Neutrophil (primary cell): ENCODE measurements at regions not wholly inside any gene's neighbourhood (a gene's known extent, or its start where the extent isn't known, plus 50 kb on each side); places are given as distances from the start of the nearest gene placed in this dataset.

ENCODE experiments used
- H3K27ac ChIP-seq: fragments of 200-600 bp; sonication (generic); 2 replicates; pipeline ENCODE4 v1.5.1; 2016; ENCODE audit warnings: mild to moderate bottlenecking, moderate library complexity
- H3K27me3 ChIP-seq: fragments of 200-600 bp; sonication (generic); 2 replicates; pipeline ENCODE4 v1.6.0; 2016; ENCODE audit warnings: mild to moderate bottlenecking
- H3K36me3 ChIP-seq: fragments of 200-600 bp; sonication (generic); 2 replicates; pipeline ENCODE4 v1.5.1; 2017
- H3K4me1 ChIP-seq, 2 experiments: fragments of 200-600 bp in 1 of 2; sonication (generic) in 1 of 2; 1 replicate in 1 of 2; 2 replicates in 1 of 2; pipeline versions ENCODE4 v1.5.1 to v1.6.1; 2013 to 2016; ENCODE audit warnings: low read depth in 1 of 2, low read length in 1 of 2, mild to moderate bottlenecking in 1 of 2, moderate library complexity in 1 of 2; ENCODE audit not compliant: control insufficient read depth in 1 of 2, insufficient read depth in 1 of 2
- H3K4me3 ChIP-seq, 2 experiments: fragments of 200-600 bp in 1 of 2; sonication (generic) in 1 of 2; 1 replicate in 1 of 2; 2 replicates in 1 of 2; pipeline ENCODE4 v1.5.1; 2013 to 2016; ENCODE audit warnings: low read depth in 1 of 2, low read length in 1 of 2, mild to moderate bottlenecking in 1 of 2, moderate library complexity in 1 of 2
- H3K9me3 ChIP-seq: fragments of 200-600 bp; sonication (generic); 2 replicates; pipeline ENCODE4 v1.5.1; 2016
- TF ChIP-seq, protein P1 (sequence below): fragments of 200-600 bp; sonication (generic); IDR thresholded peaks from 2 replicates; pipeline ENCODE4 v1.5.1; 2016; ENCODE audit warnings: antibody characterized with exemption

DNA sequence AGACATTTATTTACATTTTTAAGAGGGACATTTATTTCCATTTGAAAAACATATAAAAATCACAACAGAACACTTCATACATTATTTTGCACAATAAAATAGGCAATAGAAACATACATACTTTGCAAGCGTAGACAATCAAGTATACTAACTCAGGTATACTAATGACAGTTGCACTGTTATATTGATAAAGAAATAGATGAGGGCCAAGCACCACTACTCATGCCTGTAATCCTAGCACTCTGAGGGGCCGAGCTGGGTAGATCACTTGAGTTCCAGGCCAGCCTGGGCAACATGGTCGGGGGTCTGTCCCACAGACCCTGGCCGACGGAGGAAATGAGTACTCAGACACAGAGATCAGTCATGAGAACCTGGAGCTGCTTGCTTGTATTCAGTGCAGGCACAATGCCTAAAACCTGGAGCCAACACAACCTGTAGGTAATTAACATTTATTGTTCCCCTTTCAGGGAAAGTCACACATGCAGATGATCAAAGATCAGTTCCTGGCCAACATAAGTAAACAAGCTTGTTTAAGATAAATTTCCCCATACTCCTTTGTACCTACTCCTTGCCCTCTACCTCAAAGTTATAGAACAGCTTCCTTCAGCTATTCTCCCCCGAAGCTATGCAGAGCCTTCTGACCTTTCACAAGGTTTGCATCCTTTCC, 1960.2 kb downstream of the SUCLG1 start:
- Histone ChIP-seq H3K4me1 (no peaks in the 10 kb centered on the region), H3K4me3 (no peak overlapping the region), H3K36me3 (no peaks in the 10 kb centered on the region), H3K27ac (no peak overlapping the region), H3K27me3 (no peaks in the 10 kb centered on the region), H3K9me3 (no peaks in the 10 kb centered on the region)
- TF ChIP-seq, protein P1, sequence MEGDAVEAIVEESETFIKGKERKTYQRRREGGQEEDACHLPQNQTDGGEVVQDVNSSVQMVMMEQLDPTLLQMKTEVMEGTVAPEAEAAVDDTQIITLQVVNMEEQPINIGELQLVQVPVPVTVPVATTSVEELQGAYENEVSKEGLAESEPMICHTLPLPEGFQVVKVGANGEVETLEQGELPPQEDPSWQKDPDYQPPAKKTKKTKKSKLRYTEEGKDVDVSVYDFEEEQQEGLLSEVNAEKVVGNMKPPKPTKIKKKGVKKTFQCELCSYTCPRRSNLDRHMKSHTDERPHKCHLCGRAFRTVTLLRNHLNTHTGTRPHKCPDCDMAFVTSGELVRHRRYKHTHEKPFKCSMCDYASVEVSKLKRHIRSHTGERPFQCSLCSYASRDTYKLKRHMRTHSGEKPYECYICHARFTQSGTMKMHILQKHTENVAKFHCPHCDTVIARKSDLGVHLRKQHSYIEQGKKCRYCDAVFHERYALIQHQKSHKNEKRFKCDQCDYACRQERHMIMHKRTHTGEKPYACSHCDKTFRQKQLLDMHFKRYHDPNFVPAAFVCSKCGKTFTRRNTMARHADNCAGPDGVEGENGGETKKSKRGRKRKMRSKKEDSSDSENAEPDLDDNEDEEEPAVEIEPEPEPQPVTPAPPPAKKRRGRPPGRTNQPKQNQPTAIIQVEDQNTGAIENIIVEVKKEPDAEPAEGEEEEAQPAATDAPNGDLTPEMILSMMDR: no peak

DNA sequence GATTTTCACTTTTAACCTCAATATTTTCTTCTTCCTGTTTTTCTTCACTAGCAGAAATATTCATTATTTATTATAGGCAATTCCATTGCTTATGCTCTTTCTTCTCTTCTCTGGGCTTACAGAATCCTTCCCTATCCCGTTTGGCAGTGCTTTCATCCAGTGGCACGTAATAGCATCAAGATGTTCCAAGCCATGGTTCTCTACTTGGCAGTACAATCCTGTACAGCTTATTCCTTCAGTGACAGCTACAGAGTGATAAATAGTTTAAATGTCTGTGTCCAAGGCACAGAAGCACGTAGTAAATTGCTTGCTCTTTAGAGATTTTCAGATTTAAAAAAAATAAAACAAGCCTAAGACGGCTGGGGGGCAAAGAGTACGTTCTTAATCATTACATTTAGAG, 1964.3 kb downstream of the SUCLG1 start:
- Histone ChIP-seq H3K36me3 (no peaks in the 10 kb centered on the region), H3K4me3 (no peak overlapping the region), H3K4me1 (no peaks in the 10 kb centered on the region), H3K27me3 (no peaks in the 10 kb centered on the region), H3K27ac (no peak overlapping the region), H3K9me3 (no peaks in the 10 kb centered on the region)
- TF ChIP-seq, protein P1: no peak

DNA sequence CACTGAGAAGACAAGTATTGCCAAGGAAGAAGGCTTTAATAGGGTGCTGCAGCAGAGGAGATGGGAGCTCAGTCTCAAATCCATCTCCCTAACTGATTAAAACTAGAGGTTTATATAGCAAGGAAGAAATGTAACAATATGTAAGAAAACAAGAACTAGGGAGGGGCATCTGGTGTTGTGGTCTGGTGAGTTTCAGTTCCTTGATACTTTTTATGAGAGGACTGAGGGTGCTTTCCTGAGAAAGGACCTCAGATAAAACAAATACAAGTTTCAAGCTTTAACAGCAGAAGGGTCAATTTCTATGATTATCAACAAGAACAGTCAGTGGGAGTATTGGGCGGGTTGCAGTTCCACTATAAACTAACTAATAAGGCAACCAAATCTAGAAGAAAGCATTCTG, 1967.5 kb downstream of the SUCLG1 start:
- Histone ChIP-seq H3K36me3 (no peaks in the 10 kb centered on the region), H3K4me1 (no peaks in the 10 kb centered on the region), H3K27me3 (no peaks in the 10 kb centered on the region), H3K27ac (no peak overlapping the region), H3K4me3 (no peak overlapping the region), H3K9me3 (no peaks in the 10 kb centered on the region)
- TF ChIP-seq, protein P1: no peak

DNA sequence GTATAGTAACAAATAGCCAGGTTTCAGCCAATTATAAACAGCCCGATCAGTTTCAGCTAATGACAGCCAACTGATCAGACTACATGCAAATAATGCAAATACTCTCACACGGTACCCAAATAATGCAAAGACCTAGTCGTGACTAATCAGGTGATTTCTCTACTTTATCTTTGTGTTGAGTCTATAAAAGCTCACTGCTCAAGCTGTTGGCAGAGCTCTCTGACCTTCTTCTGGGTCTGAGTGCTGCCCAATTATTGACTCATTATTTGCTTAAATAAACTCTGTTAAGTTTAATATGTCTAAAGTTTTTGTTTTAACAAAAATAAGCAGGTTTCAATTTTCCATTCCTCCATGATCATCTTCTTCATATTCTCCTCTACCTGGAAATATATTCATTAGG, 1971.7 kb downstream of the SUCLG1 start:
- TF ChIP-seq, protein P1: no peak
- Histone ChIP-seq H3K9me3 (no peaks in the 10 kb centered on the region), H3K4me3 (no peak overlapping the region), H3K27me3 (no peaks in the 10 kb centered on the region), H3K36me3 (no peaks in the 10 kb centered on the region), H3K27ac (no peak overlapping the region), H3K4me1 (no peaks in the 10 kb centered on the region)

DNA sequence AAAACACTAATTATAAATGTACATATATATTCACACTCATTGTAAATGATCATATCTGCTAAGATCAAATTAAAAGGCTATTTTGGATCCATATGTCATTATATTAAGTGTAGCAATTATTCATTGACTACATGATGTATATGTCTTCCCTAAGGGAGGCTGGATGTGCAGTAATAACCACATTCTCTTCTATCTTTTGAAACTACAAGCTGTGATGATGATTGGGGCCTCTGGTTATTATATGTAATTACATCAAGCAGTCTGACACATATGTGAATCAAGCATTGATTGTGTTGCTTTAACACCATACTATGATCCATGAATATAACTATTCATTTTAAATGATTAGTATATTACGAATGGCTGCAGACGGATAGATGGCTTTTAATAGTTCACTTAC, 1973.4 kb downstream of the SUCLG1 start:
- TF ChIP-seq, protein P1: no peak

DNA sequence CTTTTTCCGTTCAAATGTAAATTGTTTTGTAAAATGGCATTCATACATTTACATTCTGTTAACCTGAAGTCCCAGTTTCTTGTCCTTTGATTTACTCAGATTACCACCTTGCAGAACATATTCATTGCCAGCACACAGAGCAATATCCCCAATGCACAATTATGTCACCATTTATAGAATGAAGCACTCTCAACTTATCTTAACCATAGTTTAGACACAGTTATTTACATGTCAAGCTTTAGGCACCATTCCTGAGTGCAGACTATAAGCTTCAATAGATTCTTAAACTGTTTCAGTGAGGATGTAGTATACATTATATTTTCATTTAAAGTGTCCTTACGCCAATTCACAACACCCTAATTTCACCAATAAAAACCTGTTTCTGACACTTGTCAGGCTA, 1977.9 kb downstream of the SUCLG1 start:
- H3K27ac ChIP-seq: no peak overlapping the region
- H3K36me3 ChIP-seq: no peaks in the 10 kb centered on the region
- no peaks in the 10 kb centered on the region for H3K4me1 ChIP-seq
- H3K9me3 ChIP-seq: no peaks in the 10 kb centered on the region
- no peaks in the 10 kb centered on the region for H3K27me3 ChIP-seq
- no peak overlapping the region for H3K4me3 ChIP-seq
- TF ChIP-seq, protein P1: no peak

More for the DNA sequence above, 1973.4 kb downstream of the SUCLG1 start:
- H3K9me3 ChIP-seq: no peaks in the 10 kb centered on the region
- no peaks in the 10 kb centered on the region for H3K27me3 ChIP-seq
- no peak overlapping the region for H3K27ac ChIP-seq
- no peaks in the 10 kb centered on the region for H3K36me3 ChIP-seq
- no peak overlapping the region for H3K4me3 ChIP-seq
- no peaks in the 10 kb centered on the region for H3K4me1 ChIP-seq
